NCI-H1417 treated with DMSO at 0.1 percent for 48 hours (cell line): ENCODE measurements at regions not wholly inside any gene's neighbourhood (a gene's known extent, or its start where the extent isn't known, plus 50 kb on each side); places are given as distances from the start of the nearest gene placed in this dataset.

Source experiments
- DNase-seq: peaks from one replicate; lab custom pipeline; 2025; lab: John Stamatoyannopoulos, UW

DNA sequence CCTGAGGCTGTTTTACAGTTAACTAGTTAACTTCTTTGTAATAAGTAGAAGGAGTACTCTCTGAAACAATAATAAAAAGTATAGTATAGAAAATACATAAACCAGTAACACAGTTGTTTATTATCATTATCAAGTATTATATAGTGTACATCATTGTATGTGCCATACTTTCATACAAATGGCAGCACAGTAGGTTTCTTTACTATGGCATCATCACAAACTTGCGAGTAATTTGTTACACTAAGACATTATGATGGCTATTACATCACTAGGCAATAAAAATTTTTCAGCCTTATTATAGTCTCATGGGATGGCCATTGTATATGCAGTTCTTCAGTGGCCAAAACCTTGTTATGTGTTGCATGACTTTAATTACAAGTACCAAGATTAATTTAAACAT is 1376.5 kb upstream of the ADGRL2 start:
- no peak for DNase-seq

GRCh38 chr1:80418134-80418533 is 1382.6 kb upstream of the ADGRL2 start:
- DNase-seq = no peak

- no peak for DNase-seq
Observed at GRCh38 chr1:80417671-80418070, 1383.1 kb upstream of the ADGRL2 start.

- no peak for DNase-seq
Observed at GRCh38 chr1:80413969-80414368, 1386.8 kb upstream of the ADGRL2 start.

GRCh38 chr1:80410233-80410632 is 1390.5 kb upstream of the ADGRL2 start:
- DNase-seq = no peak

GRCh38 chr1:80403471-80403893 is 1397.0 kb upstream of the ADGRL4 start:
- DNase-seq = no peak

DNA sequence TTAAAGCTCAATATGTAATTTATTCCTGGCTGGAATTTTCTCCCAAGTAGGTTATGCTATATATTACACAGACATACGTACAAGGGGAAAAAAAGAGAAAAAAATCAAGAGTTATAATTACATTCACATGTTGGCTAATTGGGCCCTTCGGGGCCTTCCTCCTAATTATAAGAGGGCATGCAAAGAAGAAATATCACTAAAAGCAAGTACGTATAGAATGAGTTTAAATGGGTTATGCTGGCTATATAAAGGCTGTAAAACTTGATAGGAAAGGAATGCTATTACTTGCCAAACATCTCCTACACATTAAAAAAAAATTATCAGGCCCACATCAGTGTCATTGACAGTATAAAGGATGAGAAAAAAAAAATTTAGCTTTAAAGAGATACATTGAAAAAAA is 1396.1 kb upstream of the ADGRL4 start:
- DNase-seq = no peak

DNA sequence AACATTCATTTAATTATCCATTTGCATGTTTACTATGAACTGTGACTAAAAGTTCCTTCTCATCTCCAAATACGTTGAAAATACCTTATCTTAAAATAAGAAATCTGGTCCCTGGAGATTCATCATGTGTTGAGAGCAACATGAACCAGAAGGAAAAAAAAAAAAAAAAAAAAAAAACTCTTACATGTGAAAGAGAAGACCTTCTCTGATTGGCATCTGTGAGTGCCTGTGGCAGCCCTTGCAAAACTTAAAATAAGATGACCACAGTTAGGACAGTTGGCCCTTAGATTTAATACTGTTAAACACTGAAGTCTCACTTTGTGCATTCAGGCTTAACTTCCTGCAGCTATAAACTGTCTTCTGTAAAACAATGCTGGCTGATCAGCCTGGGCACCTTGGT is 1395.2 kb upstream of the ADGRL4 start:
- no peak for DNase-seq

DNA sequence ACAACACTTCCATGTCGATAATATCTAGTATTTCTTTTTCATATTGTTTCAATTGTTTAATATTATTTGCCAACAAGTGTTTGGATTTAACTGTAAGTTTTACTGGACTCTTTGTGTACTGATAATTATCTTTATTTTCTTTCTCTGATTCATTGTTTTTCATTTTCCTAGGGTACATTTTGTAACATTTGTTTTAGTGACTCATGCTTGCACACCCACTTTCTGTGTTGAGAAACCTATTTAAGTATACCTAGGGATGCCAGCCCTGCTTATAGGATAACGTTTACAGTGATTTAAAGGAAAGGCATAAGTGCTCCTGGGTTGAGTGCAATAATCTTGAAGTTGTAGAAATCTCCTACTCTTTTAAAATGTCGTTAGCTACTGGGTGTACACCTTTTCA is 1386.0 kb upstream of the ADGRL4 start:
- DNase-seq = no peak

DNA sequence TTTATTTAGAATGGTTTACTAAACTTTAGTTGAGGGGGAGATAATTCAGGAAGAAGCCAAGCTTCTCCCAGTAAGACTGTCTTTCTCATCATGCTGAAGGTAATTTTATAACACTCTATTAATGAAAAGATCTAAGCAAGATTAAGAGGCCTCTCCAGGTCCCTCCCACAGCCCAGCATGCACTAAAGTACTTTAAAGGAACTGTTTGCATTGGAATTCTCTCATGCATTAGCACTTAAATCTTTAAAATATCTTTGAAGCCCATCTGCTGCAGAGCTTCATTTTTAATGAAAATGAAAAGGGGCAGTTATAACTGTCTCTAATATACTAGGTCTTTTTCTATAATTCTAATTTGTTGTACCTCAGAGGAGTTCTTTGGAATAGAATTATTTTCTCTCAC is 1379.1 kb upstream of the ADGRL4 start:
- DNase-seq = no peak

- no peak for DNase-seq
Observed at GRCh38 chr1:80384959-80385358, 1378.4 kb upstream of the ADGRL4 start.

DNA sequence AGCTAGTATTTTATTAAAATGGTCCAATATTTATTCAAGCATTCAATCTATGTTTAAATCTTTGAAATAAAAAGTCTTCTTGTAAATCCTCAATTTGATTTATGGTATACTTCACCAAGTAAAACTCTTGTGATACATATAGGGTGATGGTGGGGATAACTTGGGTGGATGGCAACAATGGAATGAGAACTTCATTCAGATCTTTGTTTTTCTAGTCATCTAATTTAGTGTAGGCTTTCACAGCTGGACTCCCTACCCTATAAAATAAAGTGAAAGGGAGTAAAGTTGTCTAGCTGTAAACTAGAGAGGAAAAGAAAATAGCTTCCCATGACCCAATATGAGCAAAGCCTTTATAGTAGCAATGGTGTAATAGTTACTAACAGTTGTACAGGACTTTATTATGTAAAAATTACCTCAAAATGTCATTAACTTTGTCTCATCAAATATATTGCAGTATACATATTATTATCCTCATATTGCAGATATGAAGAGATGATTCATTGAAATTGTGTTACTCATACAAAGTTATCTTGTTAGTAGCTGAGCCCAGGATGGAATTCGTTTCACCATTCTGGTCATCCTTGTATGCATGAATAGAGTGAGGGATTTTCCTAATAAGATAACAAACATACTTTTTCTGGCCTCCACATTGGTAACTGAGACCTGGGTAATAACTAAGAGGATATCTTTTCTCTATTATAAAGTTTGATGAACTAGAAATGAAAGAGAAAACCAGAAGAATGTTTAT is 1377.7 kb upstream of the ADGRL4 start:
- no peak for DNase-seq

DNA sequence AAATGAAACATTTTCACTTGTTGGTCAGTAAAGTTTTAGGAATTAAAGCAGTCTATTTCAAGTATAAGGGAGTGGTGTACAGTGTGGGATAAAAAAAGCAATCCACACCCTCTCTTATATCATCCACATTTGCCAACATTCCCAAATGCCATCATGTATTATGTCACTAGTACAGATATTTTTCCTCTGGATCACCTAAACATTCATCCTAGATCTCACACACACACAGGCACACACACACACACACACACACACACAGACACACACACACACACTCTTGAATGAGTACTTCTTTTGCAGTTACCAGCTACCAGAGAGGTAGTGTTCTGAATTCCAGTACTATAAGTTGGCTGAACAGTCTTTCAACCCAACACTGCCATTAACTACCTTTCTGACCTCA is 1369.1 kb upstream of the ADGRL4 start:
- no peak for DNase-seq

- no peak for DNase-seq
Observed at GRCh38 chr1:80375109-80375508, 1368.6 kb upstream of the ADGRL4 start.

DNA sequence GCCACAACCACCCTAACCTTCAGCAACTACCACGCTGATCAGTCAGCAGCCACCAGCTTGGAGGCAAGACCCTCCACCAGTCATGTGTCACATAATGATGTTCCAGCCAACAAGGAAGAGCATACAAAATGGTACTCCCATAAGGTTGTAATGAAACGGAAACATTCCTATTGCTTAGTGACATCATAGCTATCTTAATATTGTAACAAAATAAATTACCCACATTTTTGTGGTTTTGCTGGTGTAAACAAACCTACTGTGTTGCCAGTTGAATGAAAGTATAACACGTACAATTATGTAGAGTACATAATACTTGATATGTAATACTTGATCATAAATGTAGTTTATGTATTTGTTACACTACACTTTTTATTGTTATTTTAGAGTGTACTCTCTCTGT is 1363.2 kb upstream of the ADGRL4 start:
- no peak for DNase-seq

- DNase-seq = no peak
Observed at GRCh38 chr1:80367058-80367457, 1360.5 kb upstream of the ADGRL4 start.

GRCh38 chr1:80365359-80366021 is 1359.0 kb upstream of the ADGRL4 start:
- DNase-seq = no peak

- no peak for DNase-seq
Observed at GRCh38 chr1:80363689-80364475, 1357.4 kb upstream of the ADGRL4 start.

GRCh38 chr1:80359666-80360065 is 1353.1 kb upstream of the ADGRL4 start:
- no peak for DNase-seq

- no peak for DNase-seq
Observed at GRCh38 chr1:80349218-80349617, 1342.7 kb upstream of the ADGRL4 start.

DNA sequence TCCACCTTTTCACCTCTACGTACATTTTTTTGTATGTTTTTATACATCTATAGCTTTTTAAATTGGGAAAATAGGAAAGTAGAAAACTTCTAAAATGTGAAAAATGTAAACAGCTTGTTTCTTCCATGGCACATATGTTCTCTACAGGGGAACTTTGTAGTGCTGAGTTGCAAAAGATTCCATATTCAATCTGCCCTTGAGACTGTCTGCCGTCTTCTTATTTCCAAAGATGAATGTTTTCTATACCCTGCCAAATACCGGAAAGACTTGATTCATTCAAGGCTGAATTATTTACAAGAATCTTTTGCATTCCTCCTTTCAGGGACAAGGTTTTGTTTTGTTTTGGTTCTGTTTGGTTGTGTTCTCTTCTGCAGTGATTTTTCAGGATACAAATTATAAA is 1334.5 kb upstream of the ADGRL4 start:
- no peak for DNase-seq

DNA sequence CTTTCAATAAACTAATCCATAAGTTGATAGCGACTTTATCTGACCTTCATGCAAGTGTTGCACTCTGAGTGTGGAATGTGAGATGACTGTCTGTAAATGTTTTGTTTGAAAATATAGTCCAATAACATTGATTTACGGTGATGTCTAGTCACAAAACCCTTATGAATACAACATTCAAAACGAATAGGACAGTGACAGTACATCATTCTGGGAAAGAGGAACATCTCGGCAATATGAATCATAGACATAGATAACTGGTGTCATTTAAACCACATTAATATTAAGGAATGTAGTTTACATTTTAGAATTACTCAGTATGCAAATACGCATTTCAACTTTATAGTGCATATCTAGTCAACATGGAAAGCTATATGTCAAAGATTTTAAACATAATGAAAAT is 1311.6 kb upstream of the ADGRL4 start:
- DNase-seq = no peak

- no peak for DNase-seq
Observed at GRCh38 chr1:80310703-80311245, 1304.2 kb upstream of the ADGRL4 start.
